ENCODE measurements at regions not wholly inside any gene's neighbourhood (a gene's known extent, or its start where the extent isn't known, plus 50 kb on each side); places are given as distances from the start of the nearest gene placed in this dataset.

DNA sequence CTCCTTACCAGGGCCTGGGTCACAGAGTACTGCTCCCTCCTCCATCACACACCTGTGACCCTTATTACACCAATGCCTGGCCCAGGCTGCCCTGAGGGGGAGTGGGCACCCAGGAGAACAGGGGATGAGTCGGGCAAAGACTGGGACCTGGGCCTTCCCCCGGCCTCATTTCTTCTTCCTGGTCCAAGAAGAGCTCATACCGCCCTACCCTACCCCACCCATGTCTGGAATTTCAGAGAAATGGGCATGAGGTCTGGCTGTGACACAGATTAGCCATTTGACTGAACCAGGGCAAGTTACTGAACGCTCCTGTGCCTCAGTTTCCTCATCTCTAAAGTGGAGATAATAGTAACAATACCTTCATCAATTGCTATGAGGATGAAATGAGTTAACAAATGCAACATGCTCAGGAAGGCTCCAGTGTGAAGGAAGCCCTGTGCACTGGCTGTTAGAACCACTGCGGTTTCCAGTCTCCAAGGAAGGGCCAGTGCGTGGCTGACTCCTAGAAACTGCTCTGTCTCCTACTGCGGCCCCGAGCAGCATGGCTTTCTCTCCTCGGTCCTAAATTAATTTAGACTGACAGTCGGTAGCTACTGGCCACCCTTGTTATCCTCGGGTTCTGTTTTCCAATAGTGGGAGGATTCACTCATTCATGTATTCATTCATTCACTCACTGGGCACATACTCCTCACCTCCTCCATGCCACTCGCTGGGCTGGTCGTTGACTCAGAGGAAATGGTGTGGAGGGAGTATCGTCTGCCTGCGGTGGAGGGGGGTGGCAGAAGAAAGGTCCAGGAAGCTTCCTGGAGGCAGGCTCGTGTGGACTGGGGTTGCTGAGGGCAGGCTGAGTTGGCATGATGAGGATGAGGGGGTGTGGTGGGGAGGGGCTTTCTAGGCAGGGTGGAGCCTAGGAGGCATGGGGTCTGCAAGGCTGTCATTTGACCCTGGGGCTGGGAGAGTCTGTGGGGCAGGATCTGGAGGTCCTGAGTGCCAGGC, 175.6 kb downstream of the GLI2 start:
- no peaks in the 10 kb centered on the region for H3K27me3 ChIP-seq (ENCODE audit: control insufficient read depth in 1 of 2, insufficient read depth in 2 of 2, low read length in 2 of 2)
- H3K4me3 ChIP-seq (ENCODE audit: low read length in 2 of 2) = no peak overlapping the region
- H3K27ac ChIP-seq (ENCODE audit: low read length) = no peak overlapping the region
- H3K9me3 ChIP-seq (ENCODE audit: control insufficient read depth in 2 of 2, low read length in 2 of 2) = no peaks in the 10 kb centered on the region
- H3K9ac ChIP-seq (ENCODE audit: low read length in 2 of 2) = no peak overlapping the region
- peaks cover 27% of the 10 kb centered on the region for H3K4me1 ChIP-seq (ENCODE audit: control insufficient read depth, insufficient read depth, low read length)
- no peaks in the 10 kb centered on the region for H3K36me3 ChIP-seq (ENCODE audit: control insufficient read depth in 2 of 2, insufficient read depth in 2 of 2, low read length in 2 of 2)

- H3K27me3 ChIP-seq (ENCODE audit: control insufficient read depth in 1 of 2, insufficient read depth in 2 of 2, low read length in 2 of 2) = no peaks in the 10 kb centered on the region
- H3K4me1 ChIP-seq (ENCODE audit: control insufficient read depth, insufficient read depth, low read length) = peaks cover 33% of the 10 kb centered on the region
- H3K36me3 ChIP-seq (ENCODE audit: control insufficient read depth in 2 of 2, insufficient read depth in 2 of 2, low read length in 2 of 2) = no peaks in the 10 kb centered on the region
- peak overlapping the region; percentile 46 for H3K27ac ChIP-seq (ENCODE audit: low read length)
- no peaks in the 10 kb centered on the region for H3K9me3 ChIP-seq (ENCODE audit: control insufficient read depth in 2 of 2, low read length in 2 of 2)
- no peak overlapping the region for H3K9ac ChIP-seq (ENCODE audit: low read length in 2 of 2)
- H3K4me3 ChIP-seq (ENCODE audit: low read length in 2 of 2) = peak overlapping the region in 1 of 2 donors; percentile 35
Observed at GRCh38 chr2:120912101-120912985, 176.7 kb downstream of the GLI2 start.

GRCh38 chr2:120913972-120914838, 178.5 kb downstream of the GLI2 start:
- Histone ChIP-seq H3K36me3 (ENCODE audit: control insufficient read depth in 2 of 2, insufficient read depth in 2 of 2, low read length in 2 of 2) (no peaks in the 10 kb centered on the region), H3K4me3 (ENCODE audit: low read length in 2 of 2) (peak overlapping the region in 1 of 2 donors; percentile 44), H3K27me3 (ENCODE audit: control insufficient read depth in 1 of 2, insufficient read depth in 2 of 2, low read length in 2 of 2) (no peaks in the 10 kb centered on the region), H3K4me1 (ENCODE audit: control insufficient read depth, insufficient read depth, low read length) (peaks cover 33% of the 10 kb centered on the region), H3K27ac (ENCODE audit: low read length) (no peak overlapping the region), H3K9me3 (ENCODE audit: control insufficient read depth in 2 of 2, low read length in 2 of 2) (no peaks in the 10 kb centered on the region), H3K9ac (ENCODE audit: low read length in 2 of 2) (no peak overlapping the region)

- no peak overlapping the region for H3K27ac ChIP-seq (ENCODE audit: low read length)
- H3K4me1 ChIP-seq (ENCODE audit: control insufficient read depth, insufficient read depth, low read length) = peaks cover 38% of the 10 kb centered on the region
- peak overlapping the region in 1 of 2 donors; percentile 44 for H3K4me3 ChIP-seq (ENCODE audit: low read length in 2 of 2)
- H3K36me3 ChIP-seq (ENCODE audit: control insufficient read depth in 2 of 2, insufficient read depth in 2 of 2, low read length in 2 of 2) = no peaks in the 10 kb centered on the region
- H3K27me3 ChIP-seq (ENCODE audit: control insufficient read depth in 1 of 2, insufficient read depth in 2 of 2, low read length in 2 of 2) = no peaks in the 10 kb centered on the region
- no peaks in the 10 kb centered on the region for H3K9me3 ChIP-seq (ENCODE audit: control insufficient read depth in 2 of 2, low read length in 2 of 2)
- no peak overlapping the region for H3K9ac ChIP-seq (ENCODE audit: low read length in 2 of 2)
Observed at GRCh38 chr2:120914839-120915521, 179.3 kb downstream of the GLI2 start.

DNA sequence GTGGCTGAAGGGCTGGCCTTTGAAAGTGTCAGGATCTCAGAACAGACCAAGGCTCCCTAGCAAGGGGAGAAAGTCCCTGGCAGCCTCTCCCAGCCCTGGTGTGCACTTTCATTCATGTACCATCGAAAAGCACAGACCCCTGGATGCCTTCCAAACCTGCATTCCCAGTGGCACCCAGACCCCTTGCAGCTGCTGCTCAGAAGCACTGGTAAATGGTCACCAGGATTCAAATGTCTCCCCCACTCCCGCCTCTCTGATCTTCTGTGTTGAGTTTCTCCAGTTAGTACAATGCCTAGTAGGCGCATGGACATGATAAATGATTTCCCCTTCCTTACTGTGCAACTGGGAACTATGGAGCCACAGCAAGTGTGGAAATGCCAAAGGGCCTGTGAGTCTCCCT, 180.0 kb downstream of the GLI2 start:
- Histone ChIP-seq H3K27ac (ENCODE audit: low read length) (no peak overlapping the region), H3K4me3 (ENCODE audit: low read length in 2 of 2) (peak overlapping the region in 1 of 2 donors; percentile 22), H3K9me3 (ENCODE audit: control insufficient read depth in 2 of 2, low read length in 2 of 2) (no peaks in the 10 kb centered on the region), H3K36me3 (ENCODE audit: control insufficient read depth in 2 of 2, insufficient read depth in 2 of 2, low read length in 2 of 2) (no peaks in the 10 kb centered on the region), H3K9ac (ENCODE audit: low read length in 2 of 2) (no peak overlapping the region), H3K27me3 (ENCODE audit: control insufficient read depth in 1 of 2, insufficient read depth in 2 of 2, low read length in 2 of 2) (no peaks in the 10 kb centered on the region), H3K4me1 (ENCODE audit: control insufficient read depth, insufficient read depth, low read length) (peaks cover 44% of the 10 kb centered on the region)

DNA sequence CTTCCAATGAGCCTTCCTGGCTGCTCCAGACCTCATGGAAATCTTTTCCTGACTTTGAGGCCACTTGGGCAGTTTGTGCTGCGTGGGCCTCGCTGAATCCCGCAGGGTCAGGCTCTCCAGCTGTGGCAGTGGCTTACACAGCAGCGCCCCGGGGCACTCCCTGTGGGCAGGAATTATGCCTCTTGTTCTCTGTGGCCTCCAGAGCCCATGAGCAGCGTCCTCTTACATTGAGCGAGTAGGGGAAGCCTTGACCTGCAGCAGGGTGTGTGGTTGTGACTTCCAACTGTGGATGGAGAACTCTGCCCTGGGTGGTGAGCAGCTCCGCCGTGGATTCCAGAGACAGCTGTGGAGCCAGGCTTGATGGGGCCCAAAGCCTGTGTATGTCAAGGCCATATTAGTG, 180.8 kb downstream of the GLI2 start:
- H3K9ac ChIP-seq (ENCODE audit: low read length in 2 of 2) = no peak overlapping the region
- no peaks in the 10 kb centered on the region for H3K36me3 ChIP-seq (ENCODE audit: control insufficient read depth in 2 of 2, insufficient read depth in 2 of 2, low read length in 2 of 2)
- H3K27me3 ChIP-seq (ENCODE audit: control insufficient read depth in 1 of 2, insufficient read depth in 2 of 2, low read length in 2 of 2) = no peaks in the 10 kb centered on the region
- no peak overlapping the region for H3K27ac ChIP-seq (ENCODE audit: low read length)
- no peak overlapping the region for H3K4me3 ChIP-seq (ENCODE audit: low read length in 2 of 2)
- peaks cover 44% of the 10 kb centered on the region for H3K4me1 ChIP-seq (ENCODE audit: control insufficient read depth, insufficient read depth, low read length)
- H3K9me3 ChIP-seq (ENCODE audit: control insufficient read depth in 2 of 2, low read length in 2 of 2) = no peaks in the 10 kb centered on the region

- Histone ChIP-seq H3K4me3 (ENCODE audit: low read length in 2 of 2) (no peak overlapping the region), H3K36me3 (ENCODE audit: control insufficient read depth in 2 of 2, insufficient read depth in 2 of 2, low read length in 2 of 2) (peaks cover 0 to under 1% of the 10 kb centered on the region in 2 donors), H3K9ac (ENCODE audit: low read length in 2 of 2) (no peak overlapping the region), H3K4me1 (ENCODE audit: control insufficient read depth, insufficient read depth, low read length) (peaks cover 42% of the 10 kb centered on the region), H3K27me3 (ENCODE audit: control insufficient read depth in 1 of 2, insufficient read depth in 2 of 2, low read length in 2 of 2) (no peaks in the 10 kb centered on the region), H3K27ac (ENCODE audit: low read length) (no peak overlapping the region), H3K9me3 (ENCODE audit: control insufficient read depth in 2 of 2, low read length in 2 of 2) (no peaks in the 10 kb centered on the region)
Observed at GRCh38 chr2:120917886-120918285, 182.2 kb downstream of the GLI2 start.

- H3K36me3 ChIP-seq (ENCODE audit: control insufficient read depth in 2 of 2, insufficient read depth in 2 of 2, low read length in 2 of 2) = peaks cover 8 to 9% of the 10 kb centered on the region in 2 donors
- H3K9ac ChIP-seq (ENCODE audit: low read length in 2 of 2) = no peak overlapping the region
- H3K4me3 ChIP-seq (ENCODE audit: low read length in 2 of 2) = no peak overlapping the region
- peaks cover 36% of the 10 kb centered on the region for H3K4me1 ChIP-seq (ENCODE audit: control insufficient read depth, insufficient read depth, low read length)
- no peaks in the 10 kb centered on the region for H3K27me3 ChIP-seq (ENCODE audit: control insufficient read depth in 1 of 2, insufficient read depth in 2 of 2, low read length in 2 of 2)
- no peaks in the 10 kb centered on the region for H3K9me3 ChIP-seq (ENCODE audit: control insufficient read depth in 2 of 2, low read length in 2 of 2)
- no peak overlapping the region for H3K27ac ChIP-seq (ENCODE audit: low read length)
Observed at GRCh38 chr2:120919216-120919615, 183.5 kb downstream of the GLI2 start.

DNA sequence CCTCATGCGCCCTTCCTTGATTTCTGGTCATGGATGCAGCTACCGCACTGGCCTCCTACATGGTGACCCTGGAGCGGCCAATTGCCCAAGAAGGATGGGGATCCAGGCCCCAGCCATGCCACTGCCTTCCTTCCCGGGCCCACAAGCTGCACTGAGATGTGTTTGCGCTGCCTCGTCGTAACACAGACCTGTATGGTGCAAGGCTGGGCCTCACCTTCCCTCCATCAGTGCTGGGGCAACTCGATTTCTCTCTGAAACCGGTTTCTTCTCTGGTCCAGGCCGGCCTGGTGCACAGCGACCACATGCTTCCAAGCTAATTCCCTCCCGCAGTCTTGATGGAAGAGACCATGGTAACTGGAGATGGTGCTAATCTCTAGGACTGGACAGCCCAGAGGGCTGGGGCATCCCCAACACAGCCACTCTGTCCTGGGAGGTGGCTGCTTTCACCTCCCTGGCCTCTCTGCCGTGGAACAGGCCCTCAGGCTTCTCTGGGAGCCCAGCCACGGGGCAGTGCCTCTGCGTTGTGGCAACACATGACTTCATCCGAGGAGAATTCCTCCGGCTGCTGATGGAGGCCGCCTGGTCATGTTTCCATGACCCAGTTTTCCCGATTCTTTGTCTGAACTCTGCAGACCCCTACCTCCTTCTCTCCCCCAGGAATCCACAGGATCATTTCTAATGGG, 184.2 kb downstream of the GLI2 start:
- H3K4me1 ChIP-seq (ENCODE audit: control insufficient read depth, insufficient read depth, low read length) = peaks cover 31% of the 10 kb centered on the region
- H3K27me3 ChIP-seq (ENCODE audit: control insufficient read depth in 1 of 2, insufficient read depth in 2 of 2, low read length in 2 of 2) = no peaks in the 10 kb centered on the region
- H3K27ac ChIP-seq (ENCODE audit: low read length) = no peak overlapping the region
- H3K9ac ChIP-seq (ENCODE audit: low read length in 2 of 2) = no peak overlapping the region
- peaks cover 8 to 9% of the 10 kb centered on the region in 2 donors for H3K36me3 ChIP-seq (ENCODE audit: control insufficient read depth in 2 of 2, insufficient read depth in 2 of 2, low read length in 2 of 2)
- no peaks in the 10 kb centered on the region for H3K9me3 ChIP-seq (ENCODE audit: control insufficient read depth in 2 of 2, low read length in 2 of 2)
- H3K4me3 ChIP-seq (ENCODE audit: low read length in 2 of 2) = no peak overlapping the region
